Natural killer cell (primary cell): ENCODE measurements at regions not wholly inside any gene's neighbourhood (a gene's known extent, or its start where the extent isn't known, plus 50 kb on each side); places are given as distances from the start of the nearest gene placed in this dataset.

Experiments
- ATAC-seq, 3 donors: fragments of 150-1000 bp in 2 of 3; fragments of 200-7000 bp in 1 of 3; cut with Tn5 transposase; 1 replicate in 1 of 3; 2 replicates in 2 of 3; pipeline ENCODE4 v1.10.0; 2021; ENCODE audit warnings: mild to moderate bottlenecking in 2 of 3, moderate library complexity in 2 of 3
- DNase-seq, 2 donors: peaks; one replicate each; pipeline versions ENCODE4 v3.0.0 to v3.0.0-alpha.2; 2013 to 2021; ENCODE audit warnings: mixed read lengths in 1 of 2
- H3K27ac ChIP-seq: one replicate; pipeline ENCODE4 v1.5.1; 2013; ENCODE audit warnings: mild to moderate bottlenecking, low read length
- H3K27me3 ChIP-seq: one replicate; pipeline ENCODE4 v1.6.1; 2013; ENCODE audit warnings: low read length; ENCODE audit not compliant: control insufficient read depth, insufficient read depth
- H3K36me3 ChIP-seq: one replicate; pipeline ENCODE4 v1.6.1; 2013; ENCODE audit warnings: low read length; ENCODE audit not compliant: control insufficient read depth, insufficient read depth
- H3K4me1 ChIP-seq: one replicate; pipeline ENCODE4 v1.6.1; 2013; ENCODE audit warnings: low read length; ENCODE audit not compliant: control insufficient read depth, insufficient read depth
- H3K4me3 ChIP-seq: one replicate; pipeline ENCODE4 v1.5.1; 2013; ENCODE audit warnings: low read length
- H3K9me3 ChIP-seq: one replicate; pipeline ENCODE4 v1.6.1; 2013; ENCODE audit warnings: low read length; ENCODE audit not compliant: control insufficient read depth, insufficient read depth
- H3K27ac Mint-ChIP-seq, 2 donors: one replicate each; pipeline ENCODE4 v1.8.0; 2022; ENCODE audit warnings: mild to moderate bottlenecking in 2 of 2, mixed read lengths in 2 of 2, moderate library complexity in 1 of 2
- H3K27me3 Mint-ChIP-seq, 2 donors: one replicate each; pipeline ENCODE4 v1.8.0; 2022; ENCODE audit warnings: low read depth in 2 of 2, mixed read lengths in 2 of 2
- H3K36me3 Mint-ChIP-seq: one replicate; pipeline ENCODE4 v1.8.0; 2022; ENCODE audit warnings: mixed read lengths
- H3K4me1 Mint-ChIP-seq, 2 donors: one replicate each; pipeline ENCODE4 v1.8.0; 2022; ENCODE audit warnings: mixed read lengths in 2 of 2
- H3K4me3 Mint-ChIP-seq: one replicate; pipeline ENCODE4 v1.8.0; 2022; ENCODE audit warnings: mild to moderate bottlenecking, moderate library complexity, mixed read lengths
- H3K9me3 Mint-ChIP-seq, 2 donors: one replicate each; pipeline ENCODE4 v1.8.0; 2022; ENCODE audit warnings: mixed read lengths in 2 of 2
- whole genome bisulfite sequencing: methylation state at CpG from one replicate; pipeline ENCODE4 v1.1.7; 2013; ENCODE audit warnings: missing lambda C conversion rate; ENCODE audit not compliant: insufficient coverage; 5-methylcytosine and 5-hydroxymethylcytosine counted together
- intact Hi-C: fragments of 100-400 bp; cut with micrococcal nuclease; formaldehyde crosslinking; loops from one replicate; pipeline ENCODE4 v1.14.2; 2022
- TF ChIP-seq, protein P1 (sequence below): fragments of 200-600 bp; IDR thresholded peaks from one replicate; pipeline ENCODE4 v1.8.0; 2022; ENCODE audit warnings: antibody characterized with exemption

DNA sequence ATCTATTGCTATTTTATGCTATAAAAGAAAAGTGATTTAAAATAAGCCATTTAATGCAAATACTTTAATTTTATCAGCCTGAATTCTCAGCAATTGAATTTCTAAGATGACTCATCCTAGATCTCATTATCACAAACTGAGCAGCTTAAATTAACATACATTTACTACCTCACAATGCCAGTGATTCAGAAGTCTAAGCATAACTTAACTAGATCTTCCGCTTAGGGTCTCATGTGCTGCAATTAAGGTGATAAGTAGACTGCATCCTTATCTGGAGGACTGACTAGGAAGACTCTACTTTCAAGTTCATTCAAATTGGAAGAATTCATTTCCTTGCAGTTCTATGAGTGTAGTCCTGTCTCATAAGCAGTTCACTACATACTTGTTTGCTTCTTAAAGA, 286.6 kb downstream of the COL11A1 start:
- no peak overlapping the region for H3K4me3 ChIP-seq
- no peaks in the 10 kb centered on the region for H3K27me3 Mint-ChIP-seq
- ATAC-seq, result no peak
- DNase-seq, result no peak
- no peak overlapping the region for H3K27ac Mint-ChIP-seq
- H3K27ac ChIP-seq, result no peak overlapping the region
- WGBS, result 75% methylated on average over 1 of the region's 1 CpG
- peaks cover 21% of the 10 kb centered on the region for H3K36me3 Mint-ChIP-seq
- no peaks in the 10 kb centered on the region for H3K36me3 ChIP-seq
- peaks cover 14 to 28% of the 10 kb centered on the region in 2 donors for H3K9me3 Mint-ChIP-seq
- no peaks in the 10 kb centered on the region for H3K4me1 ChIP-seq
- H3K4me1 Mint-ChIP-seq, result no peaks in the 10 kb centered on the region
- intact Hi-C loops, result no loop called here
- H3K9me3 ChIP-seq, result no peaks in the 10 kb centered on the region
- H3K27me3 ChIP-seq, result no peaks in the 10 kb centered on the region
- TF ChIP-seq, protein P1, sequence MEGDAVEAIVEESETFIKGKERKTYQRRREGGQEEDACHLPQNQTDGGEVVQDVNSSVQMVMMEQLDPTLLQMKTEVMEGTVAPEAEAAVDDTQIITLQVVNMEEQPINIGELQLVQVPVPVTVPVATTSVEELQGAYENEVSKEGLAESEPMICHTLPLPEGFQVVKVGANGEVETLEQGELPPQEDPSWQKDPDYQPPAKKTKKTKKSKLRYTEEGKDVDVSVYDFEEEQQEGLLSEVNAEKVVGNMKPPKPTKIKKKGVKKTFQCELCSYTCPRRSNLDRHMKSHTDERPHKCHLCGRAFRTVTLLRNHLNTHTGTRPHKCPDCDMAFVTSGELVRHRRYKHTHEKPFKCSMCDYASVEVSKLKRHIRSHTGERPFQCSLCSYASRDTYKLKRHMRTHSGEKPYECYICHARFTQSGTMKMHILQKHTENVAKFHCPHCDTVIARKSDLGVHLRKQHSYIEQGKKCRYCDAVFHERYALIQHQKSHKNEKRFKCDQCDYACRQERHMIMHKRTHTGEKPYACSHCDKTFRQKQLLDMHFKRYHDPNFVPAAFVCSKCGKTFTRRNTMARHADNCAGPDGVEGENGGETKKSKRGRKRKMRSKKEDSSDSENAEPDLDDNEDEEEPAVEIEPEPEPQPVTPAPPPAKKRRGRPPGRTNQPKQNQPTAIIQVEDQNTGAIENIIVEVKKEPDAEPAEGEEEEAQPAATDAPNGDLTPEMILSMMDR, result no peak
- no peak overlapping the region for H3K4me3 Mint-ChIP-seq

DNA sequence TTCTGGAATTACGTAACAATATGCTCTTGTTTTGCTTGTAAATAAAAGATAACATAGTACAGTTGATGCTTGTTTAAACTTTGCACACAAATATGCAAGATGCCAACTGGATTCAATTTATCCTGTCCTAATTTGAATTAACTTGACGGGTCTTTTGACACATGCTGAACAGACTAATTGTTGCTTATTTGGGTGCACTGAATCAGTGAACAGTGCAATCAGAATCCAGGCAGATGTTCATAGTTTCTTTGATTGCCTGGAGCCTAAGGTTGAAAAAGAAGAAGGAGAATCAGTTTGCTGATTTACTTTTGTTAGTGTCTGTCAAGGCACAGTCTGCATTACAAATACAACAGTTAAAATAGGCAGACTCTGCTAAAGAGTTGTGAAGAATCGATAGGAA, 307.9 kb downstream of the COL11A1 start:
- no peaks in the 10 kb centered on the region for H3K4me1 ChIP-seq
- peaks cover 8 to 10% of the 10 kb centered on the region in 2 donors for H3K9me3 Mint-ChIP-seq
- no peak overlapping the region for H3K4me3 ChIP-seq
- intact Hi-C loops, result no loop called here
- ATAC-seq (no peak), DNase-seq (no peak)
- no peaks in the 10 kb centered on the region for H3K4me1 Mint-ChIP-seq
- no peak overlapping the region for H3K27ac Mint-ChIP-seq
- TF ChIP-seq, protein P1, result no peak
- H3K27me3 Mint-ChIP-seq, result no peaks in the 10 kb centered on the region
- no peaks in the 10 kb centered on the region for H3K36me3 Mint-ChIP-seq
- WGBS, result 89% methylated on average over 2 of the region's 3 CpGs
- H3K4me3 Mint-ChIP-seq, result no peak overlapping the region
- H3K27ac ChIP-seq, result no peak overlapping the region
- peaks cover 4% of the 10 kb centered on the region for H3K9me3 ChIP-seq
- no peaks in the 10 kb centered on the region for H3K36me3 ChIP-seq
- H3K27me3 ChIP-seq, result no peaks in the 10 kb centered on the region

DNA sequence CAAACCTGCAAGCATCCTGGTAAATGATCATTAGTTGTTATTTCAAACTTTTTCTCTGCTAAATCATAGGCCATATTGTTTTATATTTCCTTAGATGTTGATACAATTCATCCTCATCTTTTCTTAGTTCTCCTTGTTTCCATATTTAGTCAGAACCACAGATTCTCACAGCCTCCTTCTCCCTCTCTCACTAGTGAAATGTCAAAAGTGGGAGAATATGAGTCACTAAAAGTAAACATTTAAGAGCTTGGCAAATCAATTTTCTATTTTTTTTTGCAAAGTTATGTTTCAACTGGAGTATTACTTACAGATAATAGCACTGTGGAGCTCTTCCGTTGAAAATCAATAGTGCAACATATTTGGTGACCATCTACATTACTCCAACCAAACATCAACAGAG, 308.8 kb downstream of the COL11A1 start:
- Mint-ChIP-seq H3K9me3 (peaks cover 6 to 11% of the 10 kb centered on the region in 2 donors), H3K4me3 (no peak overlapping the region), H3K36me3 (no peaks in the 10 kb centered on the region), H3K4me1 (no peaks in the 10 kb centered on the region), H3K27ac (no peak overlapping the region), H3K27me3 (no peaks in the 10 kb centered on the region)
- TF ChIP-seq, protein P1, result no peak
- Histone ChIP-seq H3K4me1 (no peaks in the 10 kb centered on the region), H3K27me3 (no peaks in the 10 kb centered on the region), H3K27ac (no peak overlapping the region), H3K9me3 (peaks cover 4% of the 10 kb centered on the region), H3K36me3 (no peaks in the 10 kb centered on the region), H3K4me3 (no peak overlapping the region)
- DNase-seq (no peak), ATAC-seq (no peak)
- no CpG with 5 or more reads among the region's 1 CpG for whole genome bisulfite sequencing
- intact Hi-C loops, result no loop called here

DNA sequence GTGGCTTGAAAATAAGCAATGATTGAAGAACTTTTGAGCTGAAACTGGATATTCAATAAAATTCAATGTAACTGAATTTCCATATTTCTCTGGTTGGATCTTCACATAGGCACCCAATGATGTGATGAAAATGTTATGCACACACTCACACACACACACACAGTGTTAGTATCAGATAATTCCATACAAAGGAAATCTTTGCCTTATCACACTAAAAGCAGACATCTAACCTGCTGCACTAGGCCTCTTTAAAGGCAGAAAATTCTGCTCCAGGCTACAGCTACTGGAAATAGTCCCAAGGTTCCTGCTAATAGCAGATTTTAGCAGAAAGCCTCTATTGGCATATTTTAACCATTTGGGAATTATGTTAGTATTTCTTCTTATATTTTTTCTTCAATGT, 309.6 kb downstream of the COL11A1 start:
- no peaks in the 10 kb centered on the region for H3K36me3 ChIP-seq
- no peaks in the 10 kb centered on the region for H3K27me3 ChIP-seq
- no peaks in the 10 kb centered on the region for H3K36me3 Mint-ChIP-seq
- no peak overlapping the region for H3K27ac ChIP-seq
- peaks cover 1% of the 10 kb centered on the region for H3K9me3 ChIP-seq
- DNase-seq (no peak), ATAC-seq (no peak)
- no peak overlapping the region for H3K27ac Mint-ChIP-seq
- intact Hi-C loops, result no loop called here
- H3K4me3 Mint-ChIP-seq, result no peak overlapping the region
- no peak overlapping the region for H3K4me3 ChIP-seq
- TF ChIP-seq, protein P1, result no peak
- H3K4me1 ChIP-seq, result no peaks in the 10 kb centered on the region
- H3K27me3 Mint-ChIP-seq, result no peaks in the 10 kb centered on the region
- peaks cover 8 to 11% of the 10 kb centered on the region in 2 donors for H3K9me3 Mint-ChIP-seq
- H3K4me1 Mint-ChIP-seq, result no peaks in the 10 kb centered on the region
